Endodermal cell (in vitro differentiated cells): ENCODE measurements at regions not wholly inside any gene's neighbourhood (a gene's known extent, or its start where the extent isn't known, plus 50 kb on each side); places are given as distances from the start of the nearest gene placed in this dataset.

Experiments
- DNase-seq: peaks from one replicate; pipeline ENCODE4 v3.0.0-alpha.2; 2017
- H3K27ac ChIP-seq: 2 replicates; pipeline ENCODE4 v1.5.1; 2013; ENCODE audit warnings: mild to moderate bottlenecking, low read depth, low read length, moderate library complexity
- H3K27me3 ChIP-seq: 2 replicates; pipeline ENCODE4 v1.6.1; 2013; ENCODE audit warnings: mild to moderate bottlenecking, low read length, moderate library complexity; ENCODE audit not compliant: insufficient read depth, control insufficient read depth, poor library complexity, severe bottlenecking
- H3K36me3 ChIP-seq: 2 replicates; pipeline ENCODE4 v1.7.0; 2013; ENCODE audit warnings: mild to moderate bottlenecking, low read length, moderate library complexity; ENCODE audit not compliant: control insufficient read depth, insufficient read depth
- H3K4me1 ChIP-seq: one replicate; pipeline ENCODE4 v1.7.0; 2013; ENCODE audit warnings: low read length; ENCODE audit not compliant: control insufficient read depth, insufficient read depth
- H3K4me3 ChIP-seq: 2 replicates; pipeline ENCODE4 v1.5.1; 2013; ENCODE audit warnings: mild to moderate bottlenecking, low read length, moderate library complexity
- H3K9ac ChIP-seq: 2 replicates; pipeline ENCODE4 v1.6.1; 2013; ENCODE audit warnings: mild to moderate bottlenecking, low read length, moderate library complexity; ENCODE audit not compliant: poor library complexity, severe bottlenecking; ENCODE audit errors: extremely low read depth
- H3K9me3 ChIP-seq: 2 replicates; pipeline ENCODE4 v1.6.1; 2013; ENCODE audit warnings: mild to moderate bottlenecking, low read length, moderate library complexity; ENCODE audit not compliant: control insufficient read depth
- H3K27ac Mint-ChIP-seq: 2 replicates; pipeline ENCODE4 v1.8.0; 2020; ENCODE audit warnings: mixed read lengths
- H3K27me3 Mint-ChIP-seq: 2 replicates; pipeline ENCODE4 v1.8.0; 2021; ENCODE audit warnings: mild to moderate bottlenecking, mixed read lengths; ENCODE audit not compliant: insufficient read depth
- H3K36me3 Mint-ChIP-seq: 2 replicates; pipeline ENCODE4 v1.8.0; 2020; ENCODE audit warnings: low read depth, mixed read lengths
- H3K4me1 Mint-ChIP-seq: 2 replicates; pipeline ENCODE4 v1.8.0; 2020; ENCODE audit warnings: mixed read lengths
- H3K4me3 Mint-ChIP-seq: 2 replicates; pipeline ENCODE4 v1.8.0; 2020; ENCODE audit warnings: mild to moderate bottlenecking, moderate library complexity, mixed read lengths
- H3K9me3 Mint-ChIP-seq: 2 replicates; pipeline ENCODE4 v1.8.0; 2020; ENCODE audit warnings: mild to moderate bottlenecking, mixed read lengths
- WGBS, 2 experiments: methylation state at CpG; one replicate each; pipeline versions ENCODE4 v1.1.5 to v1.1.7; 2013; ENCODE audit warnings: missing lambda C conversion rate in 2 of 2, mixed read lengths in 1 of 2; ENCODE audit not compliant: insufficient coverage in 1 of 2, insufficient read length in 1 of 2; 5-methylcytosine and 5-hydroxymethylcytosine counted together
- TF ChIP-seq, protein P1 (sequence below): fragments of 200-600 bp; sonication (generic); conservative IDR thresholded peaks from 2 replicates; pipeline ENCODE4 v1.5.0; 2021; ENCODE audit warnings: antibody characterized with exemption, mild to moderate bottlenecking

DNA sequence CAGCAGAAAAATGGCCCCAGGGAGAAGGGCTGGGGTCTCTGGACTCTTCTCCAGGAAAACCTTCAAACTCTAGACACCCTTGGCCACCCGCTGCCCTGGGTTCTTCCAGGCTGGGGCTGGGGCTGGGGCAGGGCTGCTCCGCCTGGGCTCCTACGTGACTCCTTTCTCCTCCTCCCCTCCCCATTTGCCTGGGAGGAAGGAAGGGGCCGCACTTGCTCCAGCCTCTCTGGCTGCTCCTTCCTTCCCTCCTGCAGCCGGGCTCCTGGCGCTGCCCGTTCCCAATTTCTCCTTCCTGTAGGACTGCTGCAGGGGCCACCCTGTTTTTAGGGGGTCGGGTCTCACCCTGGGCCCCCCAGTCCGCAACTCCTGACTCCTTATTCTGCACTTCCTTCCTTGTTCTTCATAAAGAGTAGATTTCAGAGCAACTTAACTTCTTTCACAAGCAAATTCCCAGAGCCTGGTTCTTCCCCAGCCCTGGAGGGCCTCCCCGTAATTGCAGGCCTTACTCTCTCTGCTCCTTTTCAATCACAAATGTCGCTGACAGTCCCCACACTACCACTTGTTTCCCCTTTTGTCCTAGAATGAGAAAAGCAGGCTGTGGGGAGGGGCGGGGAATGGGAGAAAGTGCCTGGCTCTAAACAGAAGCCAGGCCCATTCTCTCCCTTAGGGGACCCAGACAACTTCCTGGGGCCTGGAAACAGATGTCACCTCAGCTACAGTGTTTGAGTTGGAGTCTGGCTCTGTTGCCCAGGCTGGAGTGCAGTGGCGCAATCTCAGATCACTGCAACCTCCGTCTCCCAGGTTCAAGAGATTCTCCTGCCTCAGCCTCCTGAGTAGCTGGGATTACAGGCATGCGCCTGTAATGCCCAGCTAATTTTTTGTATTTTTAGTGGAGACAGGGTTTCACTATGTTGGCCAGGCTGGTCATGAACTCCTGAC is 137.8 kb downstream of the ENGASE start:
- H3K4me3 ChIP-seq = no peak overlapping the region
- peak; percentile 82 for DNase-seq
- WGBS, 2 experiments = 65 to 67% methylated on average over 4 to 15 of the region's 15 CpGs

DNA sequence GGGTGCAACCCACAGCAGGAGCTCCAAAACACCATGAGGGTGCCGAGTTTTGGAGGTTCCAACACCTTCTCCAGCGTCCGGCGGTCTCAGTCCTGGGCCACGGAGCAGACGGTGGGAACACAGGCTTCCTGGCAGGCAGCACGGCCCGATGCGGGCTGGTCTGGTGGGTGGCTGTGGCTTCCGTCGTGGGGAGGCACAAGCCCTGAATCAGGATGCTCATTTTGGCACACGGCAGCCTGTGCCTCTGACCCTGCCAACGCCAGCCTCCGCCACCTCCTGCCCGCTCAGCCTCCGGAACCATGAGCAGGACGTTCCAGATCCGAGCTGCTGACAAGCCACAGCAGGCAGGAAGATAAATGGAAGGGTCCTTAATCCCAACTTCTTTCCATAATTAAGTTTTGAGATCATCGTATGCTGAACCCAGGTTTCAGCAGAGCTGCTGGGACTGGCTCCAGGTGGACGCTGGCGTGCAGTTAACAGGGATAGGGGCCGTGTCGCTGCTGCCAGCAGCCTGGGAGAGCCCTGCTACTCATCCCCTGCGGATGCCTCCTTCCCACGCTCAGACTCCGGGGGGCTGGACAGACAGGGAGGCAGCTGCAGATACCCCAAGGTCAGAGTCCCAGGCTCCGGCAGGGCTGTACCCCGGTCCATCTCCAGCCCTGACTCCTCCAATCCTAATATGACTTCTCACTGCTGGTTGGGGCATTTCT is 136.6 kb downstream of the ENGASE start:
- Mint-ChIP-seq H3K4me1 (peaks cover 4% of the 10 kb centered on the region), H3K27me3 (no peaks in the 10 kb centered on the region)
- 88 to 92% methylated on average over 27 to 28 of the region's 28 CpGs for WGBS, 2 experiments

More for the DNA sequence above, 137.8 kb downstream of the ENGASE start:
- no peak overlapping the region for H3K27ac ChIP-seq
- no peak overlapping the region for H3K4me3 Mint-ChIP-seq
- H3K27ac Mint-ChIP-seq = peak overlapping the region; percentile 44
- H3K9me3 Mint-ChIP-seq = no peaks in the 10 kb centered on the region
- no peaks in the 10 kb centered on the region for H3K27me3 ChIP-seq
- peaks cover 4% of the 10 kb centered on the region for H3K4me1 Mint-ChIP-seq
- no peaks in the 10 kb centered on the region for H3K36me3 ChIP-seq
- H3K9me3 ChIP-seq = no peaks in the 10 kb centered on the region
- no peak overlapping the region for H3K9ac ChIP-seq
- H3K4me1 ChIP-seq = no peaks in the 10 kb centered on the region
- H3K36me3 Mint-ChIP-seq = no peaks in the 10 kb centered on the region
- TF ChIP-seq, protein P1, sequence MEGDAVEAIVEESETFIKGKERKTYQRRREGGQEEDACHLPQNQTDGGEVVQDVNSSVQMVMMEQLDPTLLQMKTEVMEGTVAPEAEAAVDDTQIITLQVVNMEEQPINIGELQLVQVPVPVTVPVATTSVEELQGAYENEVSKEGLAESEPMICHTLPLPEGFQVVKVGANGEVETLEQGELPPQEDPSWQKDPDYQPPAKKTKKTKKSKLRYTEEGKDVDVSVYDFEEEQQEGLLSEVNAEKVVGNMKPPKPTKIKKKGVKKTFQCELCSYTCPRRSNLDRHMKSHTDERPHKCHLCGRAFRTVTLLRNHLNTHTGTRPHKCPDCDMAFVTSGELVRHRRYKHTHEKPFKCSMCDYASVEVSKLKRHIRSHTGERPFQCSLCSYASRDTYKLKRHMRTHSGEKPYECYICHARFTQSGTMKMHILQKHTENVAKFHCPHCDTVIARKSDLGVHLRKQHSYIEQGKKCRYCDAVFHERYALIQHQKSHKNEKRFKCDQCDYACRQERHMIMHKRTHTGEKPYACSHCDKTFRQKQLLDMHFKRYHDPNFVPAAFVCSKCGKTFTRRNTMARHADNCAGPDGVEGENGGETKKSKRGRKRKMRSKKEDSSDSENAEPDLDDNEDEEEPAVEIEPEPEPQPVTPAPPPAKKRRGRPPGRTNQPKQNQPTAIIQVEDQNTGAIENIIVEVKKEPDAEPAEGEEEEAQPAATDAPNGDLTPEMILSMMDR = peak; percentile 51
- no peaks in the 10 kb centered on the region for H3K27me3 Mint-ChIP-seq

DNA sequence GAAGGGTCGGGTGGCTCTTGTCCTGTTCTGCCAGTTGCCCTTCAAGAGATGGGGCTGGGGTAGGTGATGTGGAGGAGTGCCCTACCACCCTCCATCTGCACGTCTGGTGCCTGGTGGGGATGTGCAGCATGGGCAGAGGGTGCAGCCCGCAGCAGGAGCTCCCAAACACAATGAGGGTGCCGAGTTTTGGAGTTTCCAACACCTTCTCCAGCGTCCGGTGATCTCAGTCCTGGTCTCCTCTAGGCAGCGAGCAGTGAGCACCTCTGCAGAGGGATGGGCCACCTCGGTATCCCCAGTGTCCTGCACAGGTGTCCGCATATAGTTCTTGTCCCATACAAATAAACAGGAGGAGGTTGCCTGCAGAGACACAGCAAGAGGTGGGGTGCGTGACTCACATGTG is 136.0 kb downstream of the ENGASE start:
- no peaks in the 10 kb centered on the region for H3K36me3 ChIP-seq
- TF ChIP-seq, protein P1 = no peak
- 87 to 91% methylated on average over 8 to 10 of the region's 10 CpGs for WGBS, 2 experiments
- H3K9me3 ChIP-seq = no peaks in the 10 kb centered on the region
- Mint-ChIP-seq H3K36me3 (no peaks in the 10 kb centered on the region), H3K4me1 (peaks cover 4% of the 10 kb centered on the region), H3K4me3 (no peak overlapping the region), H3K27ac (no peak overlapping the region), H3K27me3 (no peaks in the 10 kb centered on the region), H3K9me3 (no peaks in the 10 kb centered on the region)
- no peak for DNase-seq
- no peak overlapping the region for H3K9ac ChIP-seq
- no peaks in the 10 kb centered on the region for H3K27me3 ChIP-seq
- no peak overlapping the region for H3K4me3 ChIP-seq
- H3K4me1 ChIP-seq = no peaks in the 10 kb centered on the region
- no peak overlapping the region for H3K27ac ChIP-seq

More for the DNA sequence above, 136.6 kb downstream of the ENGASE start:
- no peak overlapping the region for H3K27ac Mint-ChIP-seq
- Histone ChIP-seq H3K36me3 (no peaks in the 10 kb centered on the region), H3K4me1 (no peaks in the 10 kb centered on the region), H3K4me3 (no peak overlapping the region), H3K9ac (no peak overlapping the region), H3K9me3 (no peaks in the 10 kb centered on the region), H3K27ac (no peak overlapping the region), H3K27me3 (no peaks in the 10 kb centered on the region)
- TF ChIP-seq, protein P1 = no peak
- DNase-seq = peak; percentile 48
- H3K9me3 Mint-ChIP-seq = no peaks in the 10 kb centered on the region
- no peaks in the 10 kb centered on the region for H3K36me3 Mint-ChIP-seq
- H3K4me3 Mint-ChIP-seq = no peak overlapping the region
